T-helper 2 cell treated with Interferon-gamma antibody and Interleukin-4, amounts not matched to agents 5 μg/mL and 100 μg/mL, for 36 hours (primary cell): ENCODE measurements at regions not wholly inside any gene's neighbourhood (a gene's known extent, or its start where the extent isn't known, plus 50 kb on each side); places are given as distances from the start of the nearest gene placed in this dataset.
A peak's percentile ranks its signal among the peaks of the same experiment; 100 is the strongest.

ENCODE experiments used
- DNase-seq: peaks from one replicate; pipeline ENCODE4 v3.0.0; 2021; ENCODE audit warnings: low spot score
- H3K27ac Mint-ChIP-seq: one replicate; pipeline ENCODE4 v1.8.0; 2021; ENCODE audit warnings: mild to moderate bottlenecking, mixed read lengths
- H3K27me3 Mint-ChIP-seq: one replicate; pipeline ENCODE4 v1.8.0; 2021; ENCODE audit warnings: low read depth, mixed read lengths
- H3K36me3 Mint-ChIP-seq: one replicate; pipeline ENCODE4 v1.8.0; 2021; ENCODE audit warnings: low read depth, mixed read lengths
- H3K4me1 Mint-ChIP-seq: one replicate; pipeline ENCODE4 v1.8.0; 2021; ENCODE audit warnings: low read depth, mixed read lengths
- H3K4me3 Mint-ChIP-seq: one replicate; pipeline ENCODE4 v1.8.0; 2022; ENCODE audit warnings: mild to moderate bottlenecking, moderate library complexity, mixed read lengths
- H3K9me3 Mint-ChIP-seq: one replicate; pipeline ENCODE4 v1.8.0; 2021; ENCODE audit warnings: mixed read lengths

GRCh38 chr12:27382924-27383323, 50.3 kb downstream of the BMAL2 start:
- H3K9me3 Mint-ChIP-seq, result no peaks in the 10 kb centered on the region
- H3K27me3 Mint-ChIP-seq, result no peaks in the 10 kb centered on the region
- H3K36me3 Mint-ChIP-seq, result peaks cover 6% of the 10 kb centered on the region
- DNase-seq, result no peak
- H3K27ac Mint-ChIP-seq, result no peak overlapping the region
- peaks cover 2% of the 10 kb centered on the region for H3K4me1 Mint-ChIP-seq
- H3K4me3 Mint-ChIP-seq, result no peak overlapping the region

- peaks cover 9% of the 10 kb centered on the region for H3K36me3 Mint-ChIP-seq
- H3K27me3 Mint-ChIP-seq, result no peaks in the 10 kb centered on the region
- H3K27ac Mint-ChIP-seq, result no peak overlapping the region
- H3K4me1 Mint-ChIP-seq, result peaks cover 2% of the 10 kb centered on the region
- H3K9me3 Mint-ChIP-seq, result no peaks in the 10 kb centered on the region
- peak; percentile 56 for DNase-seq
- H3K4me3 Mint-ChIP-seq, result no peak overlapping the region
These were observed 51.0 kb downstream of the BMAL2 start for GRCh38 chr12:27383429-27384260.

GRCh38 chr12:27384261-27384590, 51.6 kb downstream of the BMAL2 start:
- DNase-seq, result no peak
- peaks cover 2% of the 10 kb centered on the region for H3K4me1 Mint-ChIP-seq
- peaks cover 9% of the 10 kb centered on the region for H3K36me3 Mint-ChIP-seq
- H3K9me3 Mint-ChIP-seq, result no peaks in the 10 kb centered on the region
- H3K27ac Mint-ChIP-seq, result no peak overlapping the region
- no peak overlapping the region for H3K4me3 Mint-ChIP-seq
- H3K27me3 Mint-ChIP-seq, result no peaks in the 10 kb centered on the region

- Mint-ChIP-seq H3K9me3 (no peaks in the 10 kb centered on the region), H3K27ac (no peak overlapping the region), H3K36me3 (peaks cover 13% of the 10 kb centered on the region), H3K27me3 (no peaks in the 10 kb centered on the region), H3K4me3 (no peak overlapping the region), H3K4me1 (peaks cover 2% of the 10 kb centered on the region)
- no peak for DNase-seq
These were observed 53.3 kb downstream of the BMAL2 start for GRCh38 chr12:27385766-27386564.

- Mint-ChIP-seq H3K36me3 (peaks cover 20% of the 10 kb centered on the region), H3K9me3 (no peaks in the 10 kb centered on the region), H3K27me3 (no peaks in the 10 kb centered on the region), H3K4me3 (no peak overlapping the region), H3K27ac (no peak overlapping the region), H3K4me1 (peaks cover 2% of the 10 kb centered on the region)
- no peak for DNase-seq
These were observed 54.8 kb downstream of the BMAL2 start for GRCh38 chr12:27387473-27387872.

DNA sequence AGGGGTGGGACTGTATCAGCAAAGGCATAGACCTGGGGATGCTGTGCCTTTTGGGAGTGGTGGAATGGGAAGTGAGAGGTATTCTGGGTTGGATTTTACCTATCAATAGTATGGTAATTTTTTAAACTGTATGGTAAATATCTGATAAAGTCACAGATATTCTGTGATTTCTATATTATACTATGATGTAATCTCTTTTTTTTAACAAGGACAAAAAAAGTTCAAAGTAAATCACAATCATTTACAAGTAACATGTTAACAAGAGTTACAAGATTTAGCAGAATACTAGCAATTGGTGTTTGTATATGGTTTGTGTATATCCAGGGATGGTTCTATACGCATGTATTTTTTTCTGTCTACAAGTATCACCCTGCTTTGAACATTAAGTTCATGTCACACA, 56.0 kb downstream of the BMAL2 start:
- no peaks in the 10 kb centered on the region for H3K27me3 Mint-ChIP-seq
- no peaks in the 10 kb centered on the region for H3K9me3 Mint-ChIP-seq
- H3K4me1 Mint-ChIP-seq, result peaks cover 2% of the 10 kb centered on the region
- DNase-seq, result no peak
- peaks cover 24% of the 10 kb centered on the region for H3K36me3 Mint-ChIP-seq
- H3K4me3 Mint-ChIP-seq, result no peak overlapping the region
- no peak overlapping the region for H3K27ac Mint-ChIP-seq

DNA sequence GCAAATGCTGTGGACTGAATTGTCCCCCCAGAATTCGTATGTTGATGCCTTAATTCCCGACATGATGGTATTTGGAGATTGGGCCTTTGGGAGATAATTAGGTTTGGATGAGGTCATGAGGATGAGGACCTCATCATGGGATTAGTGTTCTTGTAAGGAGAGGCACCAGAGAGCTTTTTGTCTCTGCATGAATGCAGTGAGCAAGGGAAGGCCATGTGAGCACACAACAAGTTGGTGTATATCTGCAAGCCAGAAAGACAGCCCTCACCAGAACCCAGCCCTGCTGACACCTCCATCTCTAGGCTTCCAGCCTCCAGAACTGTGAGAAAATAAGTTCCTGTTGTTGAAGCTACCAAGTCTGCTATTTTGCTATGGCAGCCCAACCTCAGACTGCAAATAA, 51.9 kb upstream of the SMCO2 start:
- H3K27ac Mint-ChIP-seq, result no peak overlapping the region
- no peak for DNase-seq
- H3K9me3 Mint-ChIP-seq, result no peaks in the 10 kb centered on the region
- H3K4me1 Mint-ChIP-seq, result no peaks in the 10 kb centered on the region
- peaks cover 15% of the 10 kb centered on the region for H3K36me3 Mint-ChIP-seq
- H3K4me3 Mint-ChIP-seq, result no peak overlapping the region
- H3K27me3 Mint-ChIP-seq, result no peaks in the 10 kb centered on the region

GRCh38 chr12:27396216-27396815, 50.2 kb upstream of the SMCO2 start:
- no peak overlapping the region for H3K27ac Mint-ChIP-seq
- peaks cover 7% of the 10 kb centered on the region for H3K36me3 Mint-ChIP-seq
- no peak for DNase-seq
- no peaks in the 10 kb centered on the region for H3K4me1 Mint-ChIP-seq
- H3K4me3 Mint-ChIP-seq, result no peak overlapping the region
- H3K27me3 Mint-ChIP-seq, result no peaks in the 10 kb centered on the region
- H3K9me3 Mint-ChIP-seq, result no peaks in the 10 kb centered on the region
